ENCODE measurements at regions not wholly inside any gene's neighbourhood (a gene's known extent, or its start where the extent isn't known, plus 50 kb on each side); places are given as distances from the start of the nearest gene placed in this dataset.
"Not testable (repeated sequence)": the region's sequence is repeated elsewhere in the genome, so short reads cannot be mapped to it uniquely, and the experiment has no call there.

- no peak for DNase-seq
Observed at GRCh38 chr5:174900240-174900865, 176.0 kb downstream of the MSX2 start.

GRCh38 chr5:174897281-174897950, 173.0 kb downstream of the MSX2 start:
- no peaks in the 10 kb centered on the region for H3K9me3 ChIP-seq
- H3K4me3 ChIP-seq, result no peak overlapping the region
- no peaks in the 10 kb centered on the region for H3K36me3 ChIP-seq
- no peak for DNase-seq
- no peak overlapping the region for H3K27ac ChIP-seq
- intact Hi-C loops (cut with DNase I), result no loop called here
- WGBS, 2 donors, result 70 to 86% methylated on average over 4 of the region's 4 CpGs
- H3K27me3 ChIP-seq, result peaks cover 0 to 3% (median 0%) of the 10 kb centered on the region in 3 donors
- TF ChIP-seq POLR2AphosphoS5 (IDR thresholded peaks at IDR 0.05), result no peak
- H3K4me1 ChIP-seq, result no peaks in the 10 kb centered on the region

More at GRCh38 chr5:174900240-174900865, 176.0 kb downstream of the MSX2 start:
- Histone ChIP-seq H3K27ac (no peak overlapping the region), H3K27me3 (peaks cover 0 to 6% (median 0%) of the 10 kb centered on the region in 3 donors), H3K36me3 (no peaks in the 10 kb centered on the region), H3K4me1 (no peaks in the 10 kb centered on the region), H3K4me3 (no peak overlapping the region), H3K9me3 (no peaks in the 10 kb centered on the region)
- TF ChIP-seq CTCF (IDR thresholded peaks at IDR 0.05) (no peak), POLR2A (IDR thresholded peaks at IDR 0.05) (no peak), EP300 (IDR thresholded peaks at IDR 0.05) (no peak), POLR2AphosphoS5 (IDR thresholded peaks at IDR 0.05) (no peak)
- intact Hi-C loops (cut with DNase I), result no loop called here
- WGBS, 2 donors, result 52 to 64% methylated on average over 7 of the region's 7 CpGs

- H3K4me1 ChIP-seq, result no peaks in the 10 kb centered on the region
- WGBS, 2 donors, result 44 to 62% methylated on average over 4 of the region's 4 CpGs
- intact Hi-C loops (cut with DNase I), result no loop called here
Observed at GRCh38 chr5:174895360-174895759, 171.0 kb downstream of the MSX2 start.

GRCh38 chr5:174892742-174893141, 168.4 kb downstream of the MSX2 start:
- Histone ChIP-seq H3K27ac (no peak overlapping the region), H3K4me1 (no peaks in the 10 kb centered on the region), H3K36me3 (no peaks in the 10 kb centered on the region), H3K4me3 (no peak overlapping the region), H3K27me3 (no peaks in the 10 kb centered on the region), H3K9me3 (no peaks in the 10 kb centered on the region)
- no peak for DNase-seq
- TF ChIP-seq POLR2A (IDR thresholded peaks at IDR 0.05) (no peak), POLR2AphosphoS5 (IDR thresholded peaks at IDR 0.05) (no peak), EP300 (IDR thresholded peaks at IDR 0.05) (no peak), CTCF (IDR thresholded peaks at IDR 0.05) (no peak)
- intact Hi-C loops (cut with DNase I), result no loop called here
- WGBS, 2 donors, result 91 to 93% methylated on average over 7 of the region's 7 CpGs

More at GRCh38 chr5:174895360-174895759, 171.0 kb downstream of the MSX2 start:
- DNase-seq, result no peak
- no peaks in the 10 kb centered on the region for H3K9me3 ChIP-seq
- H3K27me3 ChIP-seq, result peaks cover 0 to 3% (median 0%) of the 10 kb centered on the region in 3 donors
- no peak for TF ChIP-seq POLR2AphosphoS5 (IDR thresholded peaks at IDR 0.05)
- TF ChIP-seq CTCF (IDR thresholded peaks at IDR 0.05), result no peak
- TF ChIP-seq EP300 (IDR thresholded peaks at IDR 0.05), result no peak
- TF ChIP-seq POLR2A (IDR thresholded peaks at IDR 0.05), result no peak
- H3K27ac ChIP-seq, result no peak overlapping the region
- no peaks in the 10 kb centered on the region for H3K36me3 ChIP-seq
- no peak overlapping the region for H3K4me3 ChIP-seq

- H3K27me3 ChIP-seq; DNase-seq; H3K9me3 ChIP-seq; H3K4me3 ChIP-seq; H3K4me1 ChIP-seq; intact Hi-C loops (cut with DNase I); H3K27ac ChIP-seq; H3K36me3 ChIP-seq: not testable (repeated sequence)
- WGBS, 2 donors, result 91 to 95% methylated on average over 40 of the region's 40 CpGs
Observed at GRCh38 chr5:174880412-174881200, 156.2 kb downstream of the MSX2 start.

Measured in sigmoid colon (tissue), 6 donors.